GM23248 (cell line): ENCODE measurements at regions not wholly inside any gene's neighbourhood (a gene's known extent, or its start where the extent isn't known, plus 50 kb on each side); places are given as distances from the start of the nearest gene placed in this dataset.

Experiments used
- DNase-seq: peaks from one replicate; pipeline ENCODE4 v3.0.0-alpha.2; 2015
- H2AFZ ChIP-seq: fragments of 200-600 bp; sonication (generic); 2 replicates; pipeline ENCODE4 v1.6.1; 2016; ENCODE audit warnings: antibody characterized with exemption
- H3F3A ChIP-seq: fragments of 200-600 bp; sonication (generic); 2 replicates; pipeline ENCODE4 v1.6.1; 2016; ENCODE audit warnings: mild to moderate bottlenecking, antibody characterized with exemption, mixed run types; ENCODE audit not compliant: insufficient read depth
- H3K27ac ChIP-seq: fragments of 200-600 bp; sonication (generic); 2 replicates; pipeline ENCODE4 v1.5.1; 2016; ENCODE audit warnings: mild to moderate bottlenecking
- H3K27me3 ChIP-seq: fragments of 200-600 bp; sonication (generic); replicated peaks from 2 replicates; pipeline ENCODE4 v1.6.1; 2016; ENCODE audit warnings: mild to moderate bottlenecking; ENCODE audit not compliant: insufficient read depth
- H3K36me3 ChIP-seq: fragments of 200-600 bp; sonication (generic); 2 replicates; pipeline ENCODE4 v1.6.1; 2016; ENCODE audit warnings: low read depth, mild to moderate bottlenecking
- H3K4me1 ChIP-seq: fragments of 200-600 bp; sonication (generic); 2 replicates; pipeline ENCODE4 v1.6.1; 2016; ENCODE audit warnings: mild to moderate bottlenecking; ENCODE audit not compliant: insufficient read depth
- H3K4me2 ChIP-seq: fragments of 200-600 bp; sonication (generic); one replicate; pipeline ENCODE4 v1.6.1; 2016; ENCODE audit warnings: mild to moderate bottlenecking; ENCODE audit not compliant: unreplicated experiment
- H3K4me3 ChIP-seq: fragments of 200-600 bp; sonication (generic); 2 replicates; pipeline ENCODE4 v1.5.1; 2016; ENCODE audit warnings: mild to moderate bottlenecking
- H3K79me2 ChIP-seq: fragments of 200-600 bp; sonication (generic); 2 replicates; pipeline ENCODE4 v1.6.1; 2016; ENCODE audit warnings: mild to moderate bottlenecking; ENCODE audit not compliant: insufficient read depth
- H3K9ac ChIP-seq: fragments of 200-600 bp; sonication (generic); 2 replicates; pipeline ENCODE4 v1.6.1; 2016; ENCODE audit warnings: mild to moderate bottlenecking
- H3K9me2 ChIP-seq: fragments of 200-600 bp; sonication (generic); 2 replicates; pipeline ENCODE4 v1.6.1; 2016; ENCODE audit warnings: mixed run types, mild to moderate bottlenecking, moderate library complexity; ENCODE audit not compliant: insufficient read depth
- H3K9me3 ChIP-seq: fragments of 200-600 bp; sonication (generic); one replicate; pipeline ENCODE4 v1.6.1; 2017; ENCODE audit warnings: low read depth
- H4K20me1 ChIP-seq: fragments of 200-600 bp; sonication (generic); 2 replicates; pipeline ENCODE4 v1.6.0; 2016; ENCODE audit not compliant: insufficient read depth
- EZH2 ChIP-seq: fragments of 200-600 bp; sonication (generic); IDR thresholded peaks from 2 replicates; pipeline ENCODE4 v1.6.1; 2018; ENCODE audit warnings: antibody characterized with exemption, mild to moderate bottlenecking; ENCODE audit not compliant: insufficient read depth, poor library complexity, severe bottlenecking
- EZH2phosphoT487 ChIP-seq: fragments of 200-600 bp; sonication (generic); IDR thresholded peaks from 2 replicates; pipeline ENCODE4 v1.6.1; 2018; ENCODE audit warnings: antibody characterized with exemption, moderate library complexity, mild to moderate bottlenecking, low read depth; ENCODE audit not compliant: insufficient read depth
- WGBS, 2 experiments: methylation state at CpG; one replicate each; pipeline ENCODE4 v1.1.6; 2015 to 2017; ENCODE audit warnings: low lambda C conversion rate in 2 of 2, low coverage in 1 of 2; ENCODE audit errors: missing lambda C conversion rate in 2 of 2; 5-methylcytosine and 5-hydroxymethylcytosine counted together
- in situ Hi-C: fragments of 300-500 bp; cut with MboI; formaldehyde crosslinking; loops from 2 replicates; pipeline ENCODE4 v1.15.0; 2020

- H4K20me1 ChIP-seq: no peaks in the 10 kb centered on the region
- DNase-seq: no peak
- in situ Hi-C loops: no loop called here
- H3K9me2 ChIP-seq: no peaks in the 10 kb centered on the region
- H3K27ac ChIP-seq: no peak overlapping the region
- H3K27me3 ChIP-seq: peaks cover 5% of the 10 kb centered on the region; the same call in 1 of the 2 replicates
- H3K79me2 ChIP-seq: no peaks in the 10 kb centered on the region
- H3K9me3 ChIP-seq: no peaks in the 10 kb centered on the region
- no peaks in the 10 kb centered on the region for H3F3A ChIP-seq
- 27% methylated on average over 7 of the region's 7 CpGs for whole genome bisulfite sequencing, 2 experiments
- H2AFZ ChIP-seq: no peak overlapping the region
- H3K4me2 ChIP-seq: no peak overlapping the region
- no peaks in the 10 kb centered on the region for H3K36me3 ChIP-seq
- no peaks in the 10 kb centered on the region for H3K4me1 ChIP-seq
- H3K9ac ChIP-seq: no peak overlapping the region
- H3K4me3 ChIP-seq: no peak overlapping the region
- no peak for TF ChIP-seq EZH2
- no peak for TF ChIP-seq EZH2phosphoT487
Measured at GRCh38 chr20:17003170-17003870, 223.5 kb upstream of the PCSK2 start.

DNA sequence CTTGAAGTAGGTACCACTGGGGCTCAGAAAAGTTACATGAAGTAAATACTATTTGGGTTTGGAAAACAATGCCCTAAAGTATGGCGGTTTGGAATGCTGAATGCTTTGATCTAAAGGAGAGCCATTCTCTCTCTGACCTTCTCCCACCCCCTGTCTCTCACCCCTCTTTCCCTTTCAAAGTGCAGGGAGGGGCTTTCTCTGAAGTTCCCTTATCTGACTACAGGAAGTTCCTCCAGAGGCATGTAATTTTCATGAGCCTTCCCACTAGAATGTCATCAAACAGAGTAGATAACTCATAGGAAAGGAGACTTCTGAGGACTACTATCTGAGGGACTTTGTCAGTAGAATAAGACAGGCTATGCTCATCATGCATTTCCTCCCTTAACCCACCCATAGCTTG, 216.7 kb upstream of the PCSK2 start:
- H3F3A ChIP-seq: no peaks in the 10 kb centered on the region
- no peak overlapping the region for H2AFZ ChIP-seq
- H3K4me2 ChIP-seq: no peak overlapping the region
- H3K9ac ChIP-seq: no peak overlapping the region
- H3K27me3 ChIP-seq: no peaks in the 10 kb centered on the region; the same call in 1 of the 2 replicates
- TF ChIP-seq EZH2: no peak
- TF ChIP-seq EZH2phosphoT487: no peak
- WGBS, 2 experiments: 0 to 5% methylated on average over 1 of the region's 1 CpG
- in situ Hi-C loops: no loop called here
- H3K4me1 ChIP-seq: no peaks in the 10 kb centered on the region
- no peak overlapping the region for H3K27ac ChIP-seq
- no peaks in the 10 kb centered on the region for H3K9me2 ChIP-seq
- no peaks in the 10 kb centered on the region for H3K36me3 ChIP-seq
- no peaks in the 10 kb centered on the region for H4K20me1 ChIP-seq
- H3K4me3 ChIP-seq: no peak overlapping the region
- no peak for DNase-seq
- H3K79me2 ChIP-seq: no peaks in the 10 kb centered on the region
- no peaks in the 10 kb centered on the region for H3K9me3 ChIP-seq

- no peak for TF ChIP-seq EZH2
- no peak for TF ChIP-seq EZH2phosphoT487
- 19 to 24% methylated on average over 7 of the region's 7 CpGs for WGBS, 2 experiments
- no peak overlapping the region for H3K4me2 ChIP-seq
- H3F3A ChIP-seq: no peaks in the 10 kb centered on the region
- no peaks in the 10 kb centered on the region for H3K79me2 ChIP-seq
- H3K9me2 ChIP-seq: no peaks in the 10 kb centered on the region
- no peaks in the 10 kb centered on the region for H3K9me3 ChIP-seq
- no peak overlapping the region for H3K4me3 ChIP-seq
- no peaks in the 10 kb centered on the region for H3K4me1 ChIP-seq
- no peak for DNase-seq
- no peak overlapping the region for H3K9ac ChIP-seq
- in situ Hi-C loops: no loop called here
- H3K36me3 ChIP-seq: no peaks in the 10 kb centered on the region
- H4K20me1 ChIP-seq: no peaks in the 10 kb centered on the region
- H2AFZ ChIP-seq: no peak overlapping the region
- no peak overlapping the region for H3K27ac ChIP-seq
- H3K27me3 ChIP-seq: no peaks in the 10 kb centered on the region
Measured at GRCh38 chr20:17012546-17013226, 214.2 kb upstream of the PCSK2 start.

DNA sequence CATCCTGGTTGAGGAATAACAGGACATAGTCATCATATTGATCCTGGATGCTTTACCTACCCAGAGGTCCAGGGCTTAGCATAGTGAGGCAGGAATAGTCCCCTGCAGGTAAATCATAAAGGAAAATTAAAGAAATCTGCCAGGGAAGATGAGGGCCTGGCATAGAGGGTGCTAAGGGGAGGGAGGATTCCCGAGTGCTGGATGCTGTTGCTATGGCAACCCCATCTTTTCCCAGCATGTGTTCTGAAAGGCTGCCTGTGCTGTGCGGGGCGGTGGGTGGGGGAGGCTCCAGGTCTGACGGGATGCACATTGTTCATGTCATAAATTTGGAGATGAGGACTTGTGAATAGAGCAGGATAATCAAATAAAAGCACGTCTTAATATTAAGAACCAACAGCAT, 212.6 kb upstream of the PCSK2 start:
- Histone ChIP-seq H3K9me2 (no peaks in the 10 kb centered on the region), H3K36me3 (no peaks in the 10 kb centered on the region), H2AFZ (no peak overlapping the region), H3K79me2 (no peaks in the 10 kb centered on the region), H3K4me1 (no peaks in the 10 kb centered on the region), H3K27me3 (no peaks in the 10 kb centered on the region), H3F3A (no peaks in the 10 kb centered on the region), H3K4me3 (no peak overlapping the region), H3K9ac (no peak overlapping the region), H4K20me1 (no peaks in the 10 kb centered on the region), H3K4me2 (no peak overlapping the region), H3K9me3 (no peaks in the 10 kb centered on the region), H3K27ac (no peak overlapping the region)
- 1 to 2% methylated on average over 5 of the region's 5 CpGs for WGBS, 2 experiments
- no peak for TF ChIP-seq EZH2
- no peak for TF ChIP-seq EZH2phosphoT487
- DNase-seq: no peak
- in situ Hi-C loops: no loop called here
